Inflammatory macrophage treated with lipopolysaccharide for 1 hour (primary cell): ENCODE measurements at regions not wholly inside any gene's neighbourhood (a gene's known extent, or its start where the extent isn't known, plus 50 kb on each side); places are given as distances from the start of the nearest gene placed in this dataset.
"Not testable (repeated sequence)": the region's sequence is repeated elsewhere in the genome, so short reads cannot be mapped to it uniquely, and the experiment has no call there.

Experiments
- DNase-seq, 2 donors: peaks; one replicate each; pipeline ENCODE4 v3.0.0-alpha.2; 2020 to 2022

DNA sequence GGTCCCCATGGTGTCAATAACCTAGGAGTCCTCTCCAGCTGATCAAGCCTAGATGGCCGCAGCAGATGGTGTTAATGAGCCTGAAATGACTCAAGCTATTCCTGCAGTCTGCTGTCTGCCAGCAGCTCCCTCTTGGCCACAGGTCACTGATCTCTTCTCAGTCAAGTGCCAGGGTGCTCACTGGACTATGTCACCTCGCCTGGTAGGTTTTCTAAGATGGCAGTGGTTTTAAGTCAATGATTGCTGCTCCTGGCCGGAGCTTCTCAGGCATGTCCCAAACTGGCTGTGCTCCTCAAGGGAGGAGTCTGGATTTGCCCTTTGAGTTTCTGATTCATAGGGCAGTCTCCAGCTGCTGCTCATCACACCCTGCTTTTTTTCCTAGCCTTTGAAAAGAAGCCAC, 58.6 kb upstream of the SHISA6 start:
- DNase-seq = no peak

DNA sequence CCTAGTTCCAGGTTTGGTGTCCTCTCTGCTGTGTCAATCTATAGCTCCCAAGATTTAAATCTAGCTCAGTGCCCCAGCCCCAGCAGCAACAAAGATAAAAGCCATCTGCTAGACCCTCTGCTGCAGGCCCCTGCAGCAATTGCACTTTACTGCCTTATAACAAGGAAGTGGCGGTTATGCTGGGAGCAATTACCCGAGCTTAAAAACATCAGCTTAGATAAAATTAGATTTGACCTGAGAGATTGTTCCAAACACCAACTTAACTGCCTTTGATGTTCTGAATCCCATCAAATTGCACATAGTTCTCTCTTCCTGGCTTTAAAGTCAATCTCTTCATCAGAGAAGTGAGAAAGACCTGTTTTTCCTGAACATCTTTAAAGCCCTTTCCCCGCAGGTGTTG, 62.4 kb upstream of the SHISA6 start:
- no peak for DNase-seq

DNA sequence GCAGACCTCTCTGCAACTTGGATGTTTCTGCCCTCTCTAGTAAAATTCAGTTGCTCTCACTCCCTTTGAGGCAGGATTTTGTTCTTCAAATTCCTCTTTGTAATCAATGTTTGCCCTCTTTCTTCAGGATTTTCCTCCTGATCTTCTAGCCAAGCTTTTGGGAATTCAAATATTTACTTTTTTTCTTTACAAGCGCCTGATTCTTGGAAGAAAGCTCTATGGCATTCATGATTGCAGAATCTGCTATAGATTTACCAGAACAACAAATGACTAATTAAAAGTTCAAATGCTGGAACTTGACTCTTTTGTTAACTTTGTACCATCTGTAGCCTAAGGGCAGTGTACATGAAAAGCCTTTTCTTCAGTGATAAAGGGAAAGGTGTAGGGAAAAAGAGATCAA, 63.7 kb upstream of the SHISA6 start:
- DNase-seq = no peak

DNA sequence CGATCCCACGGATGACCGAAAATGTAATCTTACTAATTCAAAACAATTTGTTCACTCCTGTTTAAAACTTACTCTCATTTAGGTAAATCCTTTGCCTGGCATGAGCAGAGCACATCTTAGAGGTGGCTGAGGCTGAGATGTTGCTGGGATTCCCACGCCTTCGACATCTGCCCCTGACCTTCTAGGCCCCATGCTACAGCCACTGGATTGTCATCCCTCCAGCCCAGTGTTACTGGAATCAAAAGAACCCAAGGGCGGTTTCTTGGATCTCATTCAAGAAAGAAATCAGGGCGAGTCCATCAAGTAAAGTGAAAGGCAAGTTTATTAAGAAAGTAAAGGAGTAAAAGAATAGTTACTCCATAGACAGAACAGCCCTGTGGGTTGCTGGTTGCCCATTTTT, 64.5 kb upstream of the SHISA6 start:
- DNase-seq = no peak

- no peak for DNase-seq
Observed at GRCh38 chr17:11170881-11171280, 70.1 kb upstream of the SHISA6 start.

DNA sequence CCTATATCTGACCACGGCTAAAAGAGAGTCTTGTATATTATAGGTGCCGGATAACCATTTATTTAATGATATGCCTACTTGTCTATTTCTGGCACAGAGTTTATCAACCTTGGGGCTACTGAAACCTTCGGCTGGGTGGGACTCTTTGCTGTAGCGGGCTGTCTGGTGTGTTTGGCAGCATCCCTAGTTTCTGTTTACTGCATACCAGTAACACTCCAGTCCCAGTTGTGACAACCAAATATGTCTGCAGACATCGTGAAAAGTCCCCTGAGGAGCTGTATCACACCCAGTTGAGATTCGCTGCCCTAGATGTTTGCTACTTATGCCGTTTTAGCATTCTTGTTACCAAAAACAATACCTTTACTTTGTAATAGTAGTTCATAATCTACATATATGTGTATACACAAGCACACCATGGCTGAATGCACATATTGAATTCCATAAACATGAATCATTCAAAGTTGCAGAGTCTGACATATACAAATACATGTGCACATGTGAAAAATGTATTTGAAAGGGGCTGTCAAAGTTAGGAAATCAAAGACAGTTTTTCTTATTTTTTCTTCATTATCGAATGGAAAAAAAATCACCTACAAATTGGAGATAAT, 89.1 kb upstream of the SHISA6 start:
- DNase-seq = no peak

GRCh38 chr17:11150906-11151511, 90.0 kb upstream of the SHISA6 start:
- not testable (repeated sequence) for DNase-seq

DNA sequence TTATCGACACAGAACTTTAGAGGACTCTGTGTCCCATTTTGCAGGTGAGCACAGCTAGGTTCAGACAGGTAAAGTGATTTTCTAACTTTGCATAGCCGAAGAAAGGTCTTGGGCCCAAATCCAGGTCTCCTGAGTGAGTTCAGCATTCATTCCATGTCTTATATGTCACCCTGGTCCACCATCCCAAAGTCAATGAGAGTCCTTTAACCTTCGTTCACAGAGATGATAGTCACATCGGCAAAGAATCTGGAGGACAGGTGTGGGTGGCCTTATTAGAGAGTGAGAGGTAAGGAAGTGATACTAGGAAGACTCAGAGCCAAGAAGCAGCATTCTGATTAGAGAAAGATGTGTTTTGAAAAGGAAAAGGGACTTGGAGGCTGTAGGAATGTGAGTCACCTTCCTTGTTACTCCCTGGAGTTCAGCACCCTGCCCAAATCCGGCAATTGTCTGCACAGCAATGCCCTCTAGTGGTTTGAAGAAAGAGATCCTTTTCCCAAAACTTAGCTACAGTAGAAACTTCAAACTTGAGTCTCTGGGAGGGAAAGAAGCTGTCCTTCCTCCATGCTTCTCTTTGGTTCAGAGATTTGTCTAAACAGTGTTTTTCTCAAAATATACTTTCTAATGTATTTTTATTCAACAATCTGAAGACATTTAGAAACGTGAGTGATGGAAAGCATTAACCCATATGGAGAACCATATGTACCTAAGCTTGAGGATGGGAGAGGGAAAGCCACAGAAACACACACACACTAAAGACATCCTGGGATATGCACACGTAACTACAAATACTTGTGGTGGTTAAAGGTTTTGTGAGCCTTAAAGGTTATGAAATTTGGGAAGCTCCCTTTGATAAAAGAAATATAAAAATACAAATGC, 96.4 kb upstream of the SHISA6 start:
- DNase-seq = peak in 1 of 2 donors; percentile 10

DNA sequence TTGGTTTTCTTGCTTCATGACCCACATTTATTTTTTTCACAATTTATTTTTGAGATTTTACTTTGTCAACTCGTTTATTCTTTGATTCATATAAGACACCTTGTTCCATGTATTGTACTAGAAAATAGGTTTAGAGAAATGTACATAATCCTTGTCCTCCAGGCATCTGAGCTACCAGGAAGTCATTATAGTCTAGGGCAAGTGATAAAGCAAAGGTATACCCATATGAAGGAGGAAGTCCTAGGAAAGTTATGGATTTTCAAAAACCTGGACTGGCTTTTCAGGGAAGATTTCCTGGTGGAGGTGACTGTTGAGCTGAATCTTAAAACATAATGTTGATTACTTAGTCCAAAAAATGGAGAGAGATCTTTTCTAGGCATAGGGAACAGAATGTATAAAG, 98.8 kb upstream of the SHISA6 start:
- no peak for DNase-seq

DNA sequence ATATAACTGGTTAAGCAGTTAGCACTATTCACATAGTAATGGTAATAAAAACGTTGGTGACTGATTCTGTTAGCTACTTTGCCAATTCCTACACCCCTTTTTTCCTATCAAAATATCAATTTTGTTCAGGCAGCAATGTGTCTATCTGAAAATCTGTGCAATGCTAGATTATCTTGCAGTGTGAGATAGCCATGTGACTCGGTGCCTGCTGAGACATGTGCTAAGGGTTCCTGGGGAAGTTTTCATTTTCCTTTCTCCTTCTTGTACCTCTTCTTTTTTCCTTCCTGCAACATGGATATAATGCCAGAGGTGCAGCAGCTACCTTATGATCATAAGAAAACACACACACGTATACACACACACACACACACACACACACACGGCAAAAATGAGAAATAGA, 100.5 kb upstream of the SHISA6 start:
- DNase-seq = no peak

DNA sequence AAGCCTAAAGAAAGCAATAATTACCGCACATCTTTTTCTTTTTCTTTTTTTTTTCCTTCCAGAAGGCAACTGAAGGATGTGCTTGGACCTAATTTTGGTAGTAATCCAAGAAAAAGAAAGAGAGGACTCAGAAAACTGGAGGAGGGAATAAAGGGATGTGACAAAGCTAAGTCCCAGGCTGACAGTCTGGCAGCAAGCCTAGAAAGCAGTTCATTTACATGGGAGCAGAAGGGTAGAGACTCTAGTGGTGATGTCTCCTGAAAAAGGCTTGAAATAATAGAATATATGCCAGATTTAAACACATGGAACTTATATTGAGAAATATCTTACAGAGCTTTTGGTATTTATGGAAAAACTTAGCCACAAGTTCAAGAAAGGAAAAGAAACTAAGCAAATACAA, 101.0 kb upstream of the SHISA6 start:
- no peak for DNase-seq

- DNase-seq = no peak
Observed at GRCh38 chr17:11138023-11138422, 103.0 kb upstream of the SHISA6 start.

DNA sequence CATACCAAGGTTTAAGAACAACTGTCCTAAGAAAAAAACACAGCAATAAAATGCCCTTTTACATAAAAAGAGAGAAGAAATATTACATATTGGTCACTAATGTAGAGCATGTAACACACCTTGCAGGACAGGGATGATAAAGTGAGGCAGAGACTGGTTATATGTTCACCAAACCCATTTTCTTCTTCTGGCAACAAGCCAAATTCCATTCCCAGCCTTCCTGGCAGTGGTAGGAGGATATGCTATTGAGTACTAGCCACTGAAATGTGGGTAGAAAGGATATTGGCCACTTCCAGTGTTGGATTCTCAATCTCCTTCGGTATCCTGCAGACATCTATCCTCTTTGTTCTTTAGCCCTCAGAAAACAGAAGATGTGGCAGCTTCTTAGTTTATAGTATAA, 105.2 kb upstream of the SHISA6 start:
- no peak for DNase-seq

- no peak for DNase-seq
Observed at GRCh38 chr17:11130367-11130766, 110.6 kb upstream of the SHISA6 start.

DNA sequence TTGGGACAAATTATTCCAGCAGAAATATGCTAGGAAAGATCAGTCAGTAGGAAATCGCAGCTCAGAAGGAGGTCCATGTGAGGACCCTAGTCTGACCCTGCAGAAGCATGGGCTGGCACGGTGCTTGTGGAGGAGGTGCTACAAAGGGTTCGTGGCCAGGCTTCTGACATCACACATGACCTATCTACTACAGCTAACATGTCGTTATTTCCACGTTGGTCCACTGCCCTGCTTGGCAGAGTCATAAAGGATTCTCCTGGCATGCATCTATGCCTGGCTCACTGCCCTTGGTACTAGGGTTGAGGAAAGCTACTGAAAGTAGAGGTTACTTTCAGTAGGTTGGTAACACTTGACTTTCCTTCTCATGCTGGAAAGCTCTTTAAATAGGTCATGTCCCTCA, 118.1 kb upstream of the SHISA6 start:
- no peak for DNase-seq

DNA sequence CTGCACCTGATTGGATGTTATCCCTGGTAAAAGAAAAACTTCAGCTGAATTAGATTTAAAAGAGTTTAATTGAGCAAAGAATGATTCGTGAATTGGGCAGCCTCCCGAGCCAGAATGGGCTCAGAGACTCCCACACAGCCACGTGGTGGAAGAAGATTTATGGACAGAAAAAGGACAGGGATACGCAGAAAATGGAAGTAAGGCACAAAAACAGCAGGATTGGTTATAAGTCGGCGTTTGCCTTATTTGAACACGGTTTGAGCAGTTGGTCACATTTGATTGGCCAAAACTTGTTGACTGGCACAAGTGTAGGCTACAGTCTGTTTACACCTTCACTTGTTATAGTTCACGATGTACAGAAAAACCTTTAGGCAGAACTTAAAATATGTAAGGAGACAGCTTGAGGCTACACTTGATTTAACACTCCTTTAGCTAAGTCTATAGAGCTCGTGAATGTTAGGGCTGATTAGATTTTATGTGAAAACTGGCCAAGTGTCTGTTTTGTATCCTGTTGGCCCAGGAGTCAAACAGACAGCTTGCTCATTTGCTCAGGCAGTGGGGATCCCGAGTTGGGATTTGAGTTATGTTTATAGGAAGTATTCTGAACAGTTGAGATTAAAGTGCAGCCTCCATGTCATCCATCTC, 119.5 kb upstream of the SHISA6 start:
- no peak for DNase-seq

DNA sequence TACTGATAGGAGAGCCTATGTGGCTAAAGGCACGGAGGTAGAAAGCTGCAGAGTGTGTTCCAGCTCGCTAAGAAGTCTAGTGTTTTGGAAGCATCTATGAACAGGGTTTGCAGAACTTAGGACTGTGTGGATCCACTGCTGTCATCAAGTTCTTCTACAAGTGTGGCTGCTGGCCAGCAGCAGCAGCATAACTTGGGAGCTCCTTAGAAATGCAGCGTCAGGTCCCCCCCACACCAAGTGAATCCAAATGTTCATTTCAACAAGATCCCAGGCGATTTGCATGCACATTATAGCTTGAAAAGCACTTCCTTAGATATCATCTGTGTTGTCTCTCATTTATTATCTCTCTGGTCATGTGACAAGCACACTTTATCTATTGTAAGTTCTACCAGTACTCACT, 131.9 kb upstream of the SHISA6 start:
- DNase-seq = no peak

- DNase-seq = no peak
Observed at GRCh38 chr17:11105141-11105540, 135.9 kb upstream of the SHISA6 start.

DNA sequence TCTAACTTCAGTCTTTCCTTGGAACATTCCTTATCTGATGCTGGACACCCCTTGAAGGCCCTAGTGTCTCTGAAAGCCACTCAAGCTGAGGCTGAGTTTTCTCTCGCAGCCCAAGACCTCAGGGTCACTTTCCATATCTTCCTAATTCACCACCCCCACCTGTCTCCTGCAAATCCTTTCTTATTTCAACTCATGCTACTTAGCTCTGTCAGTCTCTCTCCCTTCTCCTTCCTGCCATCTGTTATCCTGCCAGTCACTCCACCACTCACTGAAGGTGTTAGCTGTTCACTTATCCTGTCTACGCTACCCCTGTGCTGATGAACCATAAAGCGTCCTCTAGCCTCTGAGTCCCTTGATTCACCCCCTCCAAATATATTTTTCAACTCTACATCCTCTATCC, 143.9 kb upstream of the SHISA6 start:
- DNase-seq = no peak

- no peak for DNase-seq
Observed at GRCh38 chr17:11094331-11094730, 146.7 kb upstream of the SHISA6 start.

- no peak for DNase-seq
Observed at GRCh38 chr17:11086646-11087340, 154.2 kb upstream of the SHISA6 start.

DNA sequence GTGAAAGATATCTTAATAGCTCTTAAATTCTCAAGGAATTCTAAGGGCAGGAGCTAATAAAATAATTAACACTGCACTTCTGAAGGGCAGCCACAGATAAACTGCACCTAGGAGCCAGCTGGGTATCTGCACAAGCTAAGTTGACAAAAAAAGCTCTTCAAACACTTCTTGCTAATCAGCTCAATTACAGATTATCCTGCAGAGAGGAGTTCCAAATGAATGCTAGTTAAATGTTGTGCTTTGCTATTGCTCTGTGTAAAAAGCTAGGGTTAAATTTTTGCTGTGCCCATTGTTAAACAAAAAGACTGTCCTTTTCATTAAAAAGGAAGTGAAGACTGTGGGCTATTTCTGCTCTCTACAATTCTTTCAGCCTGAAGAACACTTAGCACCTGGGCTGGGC, 158.5 kb upstream of the SHISA6 start:
- no peak for DNase-seq

GRCh38 chr17:11081342-11081741, 159.7 kb upstream of the SHISA6 start:
- DNase-seq = no peak
